Skeletal muscle tissue (tissue), 3 donors: ENCODE measurements at regions not wholly inside any gene's neighbourhood (a gene's known extent, or its start where the extent isn't known, plus 50 kb on each side); places are given as distances from the start of the nearest gene placed in this dataset.

Source experiments
- H3K27ac ChIP-seq: one replicate; pipeline ENCODE4 v1.7.0; 2013; ENCODE audit warnings: mild to moderate bottlenecking, low read depth, low read length, inconsistent platforms
- H3K27me3 ChIP-seq, 3 donors: one replicate each; pipeline ENCODE4 v1.7.0; 2013; ENCODE audit warnings: low read length in 3 of 3; ENCODE audit not compliant: control insufficient read depth in 3 of 3, insufficient read depth in 3 of 3
- H3K36me3 ChIP-seq, 3 donors: one replicate each; pipeline ENCODE4 v1.7.0; 2013; ENCODE audit warnings: low read length in 3 of 3; ENCODE audit not compliant: control insufficient read depth in 3 of 3, insufficient read depth in 3 of 3
- H3K4me1 ChIP-seq, 3 donors: one replicate each; pipeline ENCODE4 v1.7.0; 2013; ENCODE audit warnings: low read length in 3 of 3, mild to moderate bottlenecking in 3 of 3; ENCODE audit not compliant: control insufficient read depth in 3 of 3, insufficient read depth in 3 of 3
- H3K4me3 ChIP-seq, 3 donors: one replicate each; pipeline ENCODE4 v1.7.0; 2013; ENCODE audit warnings: low read length in 3 of 3
- H3K9ac ChIP-seq, 3 donors: one replicate each; pipeline ENCODE4 v1.7.0; 2013; ENCODE audit warnings: low read length in 3 of 3, mild to moderate bottlenecking in 3 of 3, moderate library complexity in 2 of 3, low read depth in 1 of 3
- H3K9me3 ChIP-seq, 3 donors: one replicate each; pipeline ENCODE4 v1.7.0; 2013; ENCODE audit warnings: low read length in 3 of 3; ENCODE audit not compliant: control insufficient read depth in 3 of 3
- donor health status: Osteomylitis.

DNA sequence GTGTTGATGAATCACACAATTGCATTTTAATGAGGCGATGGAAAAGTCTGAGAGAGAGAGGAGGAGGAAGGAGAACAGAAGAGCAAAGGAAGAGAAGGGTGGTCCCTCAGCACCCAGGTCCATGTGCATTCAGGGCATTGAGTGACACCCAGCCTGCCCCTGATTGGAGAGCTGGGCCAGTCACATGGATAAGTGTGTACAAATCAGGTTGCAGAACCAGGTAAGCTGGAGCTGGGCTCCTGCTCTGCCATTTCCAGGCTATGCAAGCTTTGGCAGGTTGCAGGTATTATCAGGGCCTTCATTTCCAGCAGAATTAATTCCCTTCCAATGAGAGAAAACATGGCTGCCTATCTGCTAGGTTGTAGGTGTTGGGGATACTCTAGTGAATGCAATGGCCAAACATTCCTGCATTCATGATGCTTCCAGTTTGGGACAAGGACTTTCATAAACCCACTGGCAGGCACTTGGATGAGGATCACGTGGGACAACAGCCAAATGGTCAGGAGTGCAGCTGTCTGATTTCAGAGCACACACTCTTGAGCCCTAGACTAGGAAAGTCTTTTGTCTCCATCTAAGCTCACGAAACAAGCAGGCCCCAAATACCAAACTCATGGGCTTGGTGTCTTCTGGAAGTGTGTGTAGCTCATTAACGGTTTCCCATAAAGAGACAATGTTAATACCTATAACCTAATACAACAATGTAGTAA is 577.9 kb upstream of the CDH5 start:
- H3K4me3 ChIP-seq: no peak overlapping the region
- H3K9ac ChIP-seq: no peak overlapping the region
- H3K27me3 ChIP-seq: peaks cover 0 to 4% (median 0%) of the 10 kb centered on the region in 3 donors
- no peak overlapping the region for H3K27ac ChIP-seq
- H3K36me3 ChIP-seq: no peaks in the 10 kb centered on the region
- no peaks in the 10 kb centered on the region for H3K9me3 ChIP-seq
- peaks cover 0 to 2% (median 0%) of the 10 kb centered on the region in 3 donors for H3K4me1 ChIP-seq

DNA sequence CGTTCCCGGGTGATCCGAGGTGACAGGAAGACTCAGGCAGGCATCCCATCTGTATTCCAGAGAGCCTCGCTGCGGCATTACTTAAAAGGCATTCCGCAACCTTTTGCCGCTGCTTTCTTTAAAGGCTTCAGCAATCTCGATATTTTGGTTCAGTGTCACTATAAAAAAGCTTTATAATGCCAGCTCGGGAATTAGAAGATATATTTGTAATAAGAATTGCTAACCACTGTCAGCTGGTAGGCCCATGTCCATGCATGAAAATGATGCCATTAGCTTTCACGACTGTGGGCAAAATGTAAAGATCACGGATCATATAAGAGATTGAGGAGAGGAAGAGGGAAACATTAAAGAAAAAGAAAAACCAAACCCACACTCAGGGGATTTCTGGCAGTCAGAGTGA is 578.6 kb upstream of the CDH5 start:
- H3K27ac ChIP-seq: no peak overlapping the region
- H3K36me3 ChIP-seq: no peaks in the 10 kb centered on the region
- H3K4me3 ChIP-seq: no peak overlapping the region
- H3K9me3 ChIP-seq: no peaks in the 10 kb centered on the region
- peaks cover 0 to 2% (median 0%) of the 10 kb centered on the region in 3 donors for H3K4me1 ChIP-seq
- H3K27me3 ChIP-seq: peaks cover 0 to 4% (median 0%) of the 10 kb centered on the region in 3 donors
- no peak overlapping the region for H3K9ac ChIP-seq

DNA sequence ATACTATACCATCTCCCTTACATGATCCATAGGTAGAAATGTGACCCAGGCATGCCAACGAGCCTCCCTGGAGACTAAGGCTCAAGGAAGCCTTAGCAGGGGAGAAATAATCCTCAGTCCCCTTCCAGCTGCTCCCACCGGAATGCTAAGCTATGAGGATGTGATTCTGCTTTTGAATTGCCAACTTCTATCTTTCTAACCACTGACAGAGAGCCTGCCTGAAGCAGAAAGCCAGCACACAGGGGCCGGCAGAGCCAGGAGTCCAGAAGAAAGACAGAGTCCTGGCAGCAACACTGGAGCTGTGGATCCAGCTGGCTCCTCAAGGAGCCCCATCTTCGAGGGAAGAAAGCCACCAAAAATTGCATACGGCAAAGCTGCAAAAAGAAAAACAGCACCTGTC is 579.6 kb upstream of the CDH5 start:
- H3K9ac ChIP-seq: no peak overlapping the region
- H3K27me3 ChIP-seq: peaks cover 0 to 4% (median 0%) of the 10 kb centered on the region in 3 donors
- no peaks in the 10 kb centered on the region for H3K9me3 ChIP-seq
- H3K4me3 ChIP-seq: no peak overlapping the region
- H3K27ac ChIP-seq: no peak overlapping the region
- peaks cover 0 to 6% (median 2%) of the 10 kb centered on the region in 3 donors for H3K4me1 ChIP-seq
- H3K36me3 ChIP-seq: no peaks in the 10 kb centered on the region

DNA sequence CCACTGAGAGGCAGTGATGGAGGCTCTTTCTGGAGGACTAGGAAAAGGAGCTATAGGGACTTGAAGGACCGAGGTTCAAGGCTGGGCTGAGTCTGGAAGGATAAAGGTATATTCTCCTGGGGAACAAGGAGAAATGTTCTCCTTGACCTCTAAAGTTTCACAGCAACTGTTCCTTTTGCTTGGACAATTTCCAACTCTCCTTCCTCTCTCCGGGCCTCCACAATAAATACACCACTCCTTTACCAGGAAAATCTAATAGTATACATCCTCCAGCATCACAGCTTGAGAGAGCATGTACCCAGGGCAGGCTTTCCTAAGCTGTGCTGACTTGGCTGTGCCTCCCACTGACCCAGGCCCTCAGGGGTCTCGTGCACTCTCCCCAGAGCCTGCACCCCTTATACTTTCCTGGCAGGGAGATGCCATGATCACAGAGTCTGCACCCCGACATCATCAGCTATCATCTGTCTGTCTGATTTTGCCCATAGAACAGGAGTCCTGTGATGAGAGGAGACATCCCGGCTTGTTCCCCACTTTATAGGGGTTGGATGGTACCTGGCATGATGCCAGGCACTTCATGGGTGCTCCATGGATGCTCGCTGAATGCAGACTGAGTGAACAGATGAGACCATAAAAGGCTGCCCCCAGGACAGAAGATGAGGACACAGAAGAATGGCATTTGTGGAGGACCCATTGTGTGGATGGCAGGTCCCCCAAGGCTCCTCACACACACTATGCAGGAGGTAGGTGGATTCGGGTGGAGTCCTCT is 582.6 kb upstream of the CDH5 start:
- Histone ChIP-seq H3K9me3 (no peaks in the 10 kb centered on the region), H3K27ac (no peak overlapping the region), H3K4me3 (no peak overlapping the region), H3K4me1 (peaks cover 0 to 6% (median 2%) of the 10 kb centered on the region in 3 donors), H3K27me3 (peaks cover 0 to 4% (median 0%) of the 10 kb centered on the region in 3 donors), H3K36me3 (no peaks in the 10 kb centered on the region), H3K9ac (no peak overlapping the region)

DNA sequence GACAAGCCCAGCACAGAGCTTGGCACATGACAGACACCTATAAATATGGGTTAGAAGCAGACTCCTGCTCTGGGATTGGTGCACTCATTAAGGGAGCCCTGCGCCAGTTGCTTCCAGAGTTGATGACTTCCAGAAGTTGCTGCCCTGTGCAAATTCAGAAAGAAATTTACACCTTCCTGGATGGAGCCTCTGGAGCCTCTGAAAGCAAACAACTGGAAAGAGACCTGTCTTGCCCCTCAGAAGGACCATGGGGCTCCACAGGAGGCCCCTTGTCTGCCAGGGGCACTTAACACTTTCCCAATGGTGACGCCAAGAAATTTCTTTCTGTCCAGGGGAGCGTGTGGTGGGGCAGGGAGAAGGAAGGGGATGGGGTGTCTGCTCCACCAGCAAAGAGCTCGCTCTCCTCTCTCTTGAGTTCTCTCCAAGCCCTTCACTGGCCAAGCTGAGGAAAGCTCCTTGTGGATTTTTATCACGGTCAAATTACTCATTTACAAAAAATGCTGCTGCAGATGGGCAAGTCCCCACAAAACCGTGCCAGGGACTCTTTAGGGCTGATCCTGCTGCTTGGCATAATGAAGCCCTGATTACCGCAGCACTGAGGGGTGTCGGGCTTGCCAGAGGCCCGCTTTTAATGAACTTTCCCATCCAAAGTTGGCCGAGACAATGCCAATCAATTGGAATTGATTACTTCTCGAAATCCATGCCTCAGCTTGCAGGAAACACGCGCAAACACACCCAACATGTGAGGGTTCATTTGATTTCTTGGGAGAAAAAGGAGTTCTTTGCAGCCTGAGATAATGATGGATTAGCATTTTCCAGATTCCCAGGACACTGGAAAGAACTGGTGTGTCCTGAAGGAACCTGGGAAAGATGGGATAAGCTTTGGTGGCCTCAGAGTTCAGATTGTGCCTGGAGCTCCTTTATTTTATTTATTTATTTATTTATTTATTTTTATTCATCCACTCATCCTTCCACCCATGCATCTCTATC is 583.6 kb upstream of the CDH5 start:
- H3K9me3 ChIP-seq: no peaks in the 10 kb centered on the region
- H3K4me3 ChIP-seq: no peak overlapping the region
- no peak overlapping the region for H3K9ac ChIP-seq
- peaks cover 0 to 6% (median 2%) of the 10 kb centered on the region in 3 donors for H3K4me1 ChIP-seq
- no peak overlapping the region for H3K27ac ChIP-seq
- H3K36me3 ChIP-seq: no peaks in the 10 kb centered on the region
- H3K27me3 ChIP-seq: peaks cover 0 to 4% (median 0%) of the 10 kb centered on the region in 3 donors

DNA sequence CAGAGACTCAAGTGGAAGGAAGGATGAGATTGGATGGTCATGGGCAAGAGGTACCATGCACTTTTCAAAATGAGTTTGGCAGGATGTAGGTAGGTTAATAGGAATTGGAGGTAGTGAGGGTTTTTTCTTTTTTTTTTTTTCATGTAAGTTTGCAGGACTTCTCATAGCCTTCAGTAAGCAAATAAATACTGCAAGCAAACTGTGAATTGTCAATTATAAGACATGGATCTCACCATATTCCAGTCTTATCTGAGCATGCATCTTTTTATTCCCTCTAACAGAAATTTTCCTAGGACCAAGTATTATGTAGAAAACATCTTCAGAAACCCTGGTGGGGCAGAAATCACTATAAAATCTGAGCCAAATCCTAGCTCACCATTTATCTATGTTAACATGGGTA is 584.6 kb upstream of the CDH5 start:
- peaks cover 0 to 4% (median 0%) of the 10 kb centered on the region in 3 donors for H3K27me3 ChIP-seq
- no peaks in the 10 kb centered on the region for H3K9me3 ChIP-seq
- peaks cover 0 to 6% (median 2%) of the 10 kb centered on the region in 3 donors for H3K4me1 ChIP-seq
- H3K9ac ChIP-seq: no peak overlapping the region
- H3K4me3 ChIP-seq: no peak overlapping the region
- no peak overlapping the region for H3K27ac ChIP-seq
- no peaks in the 10 kb centered on the region for H3K36me3 ChIP-seq

DNA sequence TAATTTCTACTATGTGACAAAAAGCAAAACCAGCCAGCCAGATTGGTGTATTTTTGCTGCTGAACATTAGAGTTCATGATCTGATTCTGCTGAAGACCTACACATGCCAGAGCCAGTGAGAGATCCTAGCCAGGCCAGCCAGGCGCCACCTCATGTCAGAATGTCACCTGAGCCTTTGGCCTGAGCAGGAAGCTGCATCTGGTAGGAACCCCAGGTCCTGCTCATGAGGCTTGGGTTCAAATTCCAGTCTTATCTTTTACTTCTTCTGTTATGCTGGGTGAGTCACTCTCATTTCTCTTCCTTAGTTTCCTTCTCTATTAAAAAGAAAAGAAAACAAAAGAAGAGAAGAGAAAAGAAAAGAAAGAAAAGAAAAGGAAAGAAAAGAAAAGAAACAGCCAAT is 585.1 kb upstream of the CDH5 start:
- Histone ChIP-seq H3K4me1 (peaks cover 0 to 6% (median 2%) of the 10 kb centered on the region in 3 donors), H3K27me3 (peaks cover 0 to 4% (median 0%) of the 10 kb centered on the region in 3 donors), H3K27ac (no peak overlapping the region), H3K9ac (no peak overlapping the region), H3K9me3 (no peaks in the 10 kb centered on the region), H3K36me3 (no peaks in the 10 kb centered on the region), H3K4me3 (no peak overlapping the region)

DNA sequence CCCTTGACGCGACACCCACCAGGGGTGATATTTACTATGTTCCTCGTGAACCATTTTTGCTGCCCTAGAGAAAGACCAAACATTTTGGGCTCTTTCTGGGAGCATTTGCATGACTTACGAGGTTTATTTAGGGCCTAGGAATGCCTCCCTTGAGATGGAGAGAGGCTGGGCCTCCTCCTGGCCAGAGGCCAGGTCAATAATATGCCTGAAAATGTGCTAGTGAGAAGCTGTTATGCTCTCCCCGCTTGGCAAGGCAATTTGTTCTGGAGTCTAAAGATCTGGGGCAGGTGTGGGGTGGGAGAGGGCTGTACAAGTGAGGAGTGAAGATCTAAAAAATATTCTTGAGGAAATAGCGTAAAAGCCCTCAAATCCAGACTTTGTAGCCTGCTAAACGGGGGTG is 587.3 kb upstream of the CDH5 start:
- Histone ChIP-seq H3K4me3 (no peak overlapping the region), H3K9me3 (no peaks in the 10 kb centered on the region), H3K9ac (no peak overlapping the region), H3K36me3 (no peaks in the 10 kb centered on the region), H3K27ac (no peak overlapping the region), H3K27me3 (peaks cover 0 to 2% (median 0%) of the 10 kb centered on the region in 3 donors), H3K4me1 (peaks cover 0 to 12% (median 0%) of the 10 kb centered on the region in 3 donors)

DNA sequence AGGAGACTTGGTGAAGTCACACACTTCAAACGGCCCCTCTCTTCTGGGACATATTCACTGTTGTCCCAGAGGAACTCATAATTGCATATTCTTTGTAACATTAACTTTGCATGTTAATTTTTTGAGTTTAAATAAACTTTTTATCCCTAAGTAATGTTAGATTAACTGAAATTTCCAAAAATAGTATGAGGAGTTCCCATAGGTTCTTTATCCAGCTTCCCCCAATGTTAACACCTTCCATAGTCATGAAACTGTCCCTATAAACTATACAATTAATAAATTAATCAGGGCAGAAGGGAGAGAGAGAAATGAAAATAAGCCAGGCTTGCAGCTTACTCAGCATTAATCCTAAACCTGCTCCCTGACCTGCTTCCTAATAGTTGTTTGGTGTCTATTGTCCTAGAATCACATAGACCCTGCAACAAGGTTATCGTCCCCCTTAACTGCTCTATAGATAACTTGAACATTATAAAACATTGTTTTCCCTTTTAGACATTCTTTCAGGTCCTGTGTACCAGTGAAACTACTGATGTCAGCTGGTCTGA is 589.8 kb upstream of the CDH5 start:
- Histone ChIP-seq H3K4me3 (no peak overlapping the region), H3K36me3 (no peaks in the 10 kb centered on the region), H3K9me3 (no peaks in the 10 kb centered on the region), H3K27ac (no peak overlapping the region), H3K4me1 (peaks cover 0 to 6% (median 0%) of the 10 kb centered on the region in 3 donors), H3K9ac (no peak overlapping the region), H3K27me3 (no peaks in the 10 kb centered on the region)
